ENCODE measurements at regions not wholly inside any gene's neighbourhood (a gene's known extent, or its start where the extent isn't known, plus 50 kb on each side); places are given as distances from the start of the nearest gene placed in this dataset.

DNA sequence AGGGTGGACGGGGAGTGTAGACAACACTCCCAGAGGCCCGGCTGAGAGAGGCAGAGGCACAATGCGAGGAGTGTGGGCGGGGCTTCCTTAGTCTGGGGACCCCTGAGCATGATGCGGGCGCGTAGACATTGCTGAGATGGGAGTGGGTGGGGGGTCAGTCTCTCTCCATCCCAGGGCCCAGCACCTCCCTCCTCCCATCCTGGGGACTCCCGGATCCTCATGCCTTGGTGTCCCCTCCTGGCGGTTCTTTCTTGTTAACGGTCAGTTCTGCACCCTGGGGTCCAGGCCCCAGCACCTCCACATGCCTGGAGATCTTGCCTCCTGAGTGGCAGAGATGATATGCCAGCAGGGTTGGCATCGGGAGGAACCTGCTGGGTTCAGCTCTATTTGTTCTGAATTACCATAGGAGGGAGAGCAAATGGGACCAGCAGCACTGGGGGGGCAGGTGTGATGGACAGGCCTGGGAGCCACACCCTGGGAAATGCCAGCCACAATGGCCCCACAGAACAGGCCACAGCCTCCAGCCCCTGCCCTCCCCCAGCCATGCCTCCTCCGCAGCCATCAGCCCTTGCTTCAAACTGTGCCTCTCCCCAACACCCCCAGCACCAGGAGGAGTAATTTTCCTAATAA, 55.7 kb downstream of the RTL6 start:
- no peak for DNase-seq

DNA sequence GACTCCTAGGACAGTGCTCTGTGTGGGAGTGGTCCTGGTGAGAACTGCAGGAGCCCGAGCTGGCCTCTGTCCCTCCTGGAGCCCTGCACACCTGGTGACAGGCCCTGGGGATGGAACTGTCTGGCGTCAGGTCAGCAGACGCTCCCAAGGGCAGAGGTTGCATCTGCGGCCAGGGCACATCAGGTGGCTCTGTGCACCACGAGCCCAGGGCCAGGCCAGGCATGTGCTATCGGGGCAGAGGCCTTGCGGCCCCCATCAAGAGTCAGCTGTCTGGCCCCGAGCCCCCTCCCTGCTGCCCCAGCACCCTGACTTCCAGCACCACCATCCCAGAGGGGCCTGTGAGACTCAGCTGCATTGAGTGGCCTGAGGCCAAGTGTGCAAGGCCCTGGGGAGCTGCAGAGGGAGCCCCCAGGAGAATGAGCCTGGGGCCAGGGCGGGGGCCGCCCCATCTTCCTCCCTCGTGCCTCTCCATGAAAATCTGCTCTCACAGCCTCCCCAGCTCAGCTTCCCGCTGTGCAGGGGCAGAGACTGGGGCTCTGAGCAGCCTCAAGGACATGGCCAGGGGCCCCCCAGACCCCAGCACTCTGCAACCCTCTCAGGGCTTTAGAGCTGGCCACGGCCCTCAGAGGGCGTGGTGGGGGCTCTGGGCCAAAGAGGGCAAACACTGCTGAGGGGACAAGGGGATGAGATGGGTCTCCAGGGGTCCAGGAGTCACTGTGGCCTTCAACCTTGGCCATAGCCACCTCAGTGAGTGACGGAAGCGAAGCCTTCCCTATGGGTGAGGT, 56.4 kb downstream of the RTL6 start:
- DNase-seq: no peak

DNA sequence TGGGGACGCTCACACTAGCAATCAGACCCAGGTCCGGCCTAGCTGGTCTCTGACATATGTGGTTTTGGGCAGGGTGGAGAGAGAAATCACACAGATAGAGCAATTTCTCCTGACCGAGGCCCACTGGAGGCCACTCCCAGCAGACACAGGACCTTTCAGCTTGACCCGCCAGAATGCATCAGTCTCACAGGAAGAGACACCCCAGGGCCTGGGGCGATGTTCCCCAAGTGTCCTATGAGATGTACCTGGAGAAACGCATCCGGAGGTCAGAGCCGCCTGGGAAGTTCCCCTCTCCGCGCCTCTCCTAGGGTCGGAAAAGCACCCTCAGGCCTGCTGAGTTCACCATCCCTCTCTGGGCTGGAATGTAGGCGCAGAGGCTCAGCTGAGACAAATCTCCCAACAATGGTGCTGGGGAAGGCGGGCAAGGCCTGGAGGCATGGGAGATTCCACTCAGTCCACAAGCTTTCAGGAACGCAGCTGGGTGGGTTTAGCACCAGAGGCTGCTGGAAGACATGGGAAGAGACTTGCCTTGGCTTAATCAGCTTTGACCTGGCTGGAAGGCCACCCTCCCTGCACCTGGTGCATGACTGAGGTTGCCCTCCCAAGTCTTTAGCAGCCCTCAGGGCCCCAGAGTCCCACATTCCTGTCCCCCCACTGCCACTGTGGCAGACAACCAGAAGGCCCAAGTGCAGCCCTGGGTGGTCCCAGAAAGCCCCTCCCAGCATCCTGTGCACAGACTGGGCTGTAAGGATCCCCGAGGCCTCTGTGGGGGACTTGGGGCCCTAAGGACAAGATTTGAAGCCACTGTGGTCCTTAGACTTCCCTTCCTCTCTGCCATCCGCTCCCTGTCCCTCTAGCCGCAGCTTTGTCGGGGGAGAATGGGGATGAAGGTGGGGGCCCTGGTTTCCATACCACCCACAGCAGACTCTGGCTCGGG, 57.5 kb downstream of the RTL6 start:
- DNase-seq: no peak

DNA sequence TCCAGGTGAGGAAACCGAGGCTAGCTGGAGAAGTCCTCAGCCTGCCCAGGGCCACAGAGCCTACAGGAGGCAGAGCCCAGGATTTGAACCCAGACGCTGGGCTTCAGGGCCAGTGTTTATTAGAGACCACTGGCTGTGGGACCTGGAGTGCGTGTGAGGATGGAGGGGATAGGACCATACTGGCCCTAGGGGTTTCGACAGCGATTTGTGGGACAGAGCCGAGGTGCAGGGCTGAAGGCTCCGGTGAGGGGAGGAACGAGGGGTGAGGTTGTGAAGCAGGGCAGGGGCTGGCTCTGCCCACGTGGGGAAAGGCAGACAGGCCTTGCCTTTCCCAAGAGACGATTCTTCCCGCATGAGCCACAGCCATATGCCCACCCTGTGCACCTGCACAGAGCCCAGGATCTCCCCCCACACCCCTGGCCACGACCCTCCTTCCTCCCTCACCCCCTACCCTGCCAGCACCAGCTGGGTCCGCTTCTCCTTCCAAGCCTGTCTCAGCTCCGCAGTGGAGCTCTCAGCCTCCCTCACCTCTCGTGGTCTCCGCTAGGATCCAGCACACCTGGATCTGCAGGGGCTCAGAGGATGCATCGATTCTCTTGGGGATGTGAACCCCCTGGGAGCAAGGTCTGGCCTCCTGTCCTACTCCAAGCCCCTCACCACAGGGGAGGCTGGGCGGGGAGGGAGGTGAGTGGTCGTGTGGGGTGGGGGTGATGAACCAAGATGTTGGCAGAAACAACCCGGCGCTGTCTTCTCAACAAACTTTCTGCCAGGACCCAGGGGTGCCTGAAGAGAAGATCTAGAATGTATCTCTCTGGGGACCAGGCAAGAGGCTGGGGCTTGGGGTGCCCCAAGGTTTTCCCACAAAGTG, 58.4 kb downstream of the RTL6 start:
- no peak for DNase-seq

DNA sequence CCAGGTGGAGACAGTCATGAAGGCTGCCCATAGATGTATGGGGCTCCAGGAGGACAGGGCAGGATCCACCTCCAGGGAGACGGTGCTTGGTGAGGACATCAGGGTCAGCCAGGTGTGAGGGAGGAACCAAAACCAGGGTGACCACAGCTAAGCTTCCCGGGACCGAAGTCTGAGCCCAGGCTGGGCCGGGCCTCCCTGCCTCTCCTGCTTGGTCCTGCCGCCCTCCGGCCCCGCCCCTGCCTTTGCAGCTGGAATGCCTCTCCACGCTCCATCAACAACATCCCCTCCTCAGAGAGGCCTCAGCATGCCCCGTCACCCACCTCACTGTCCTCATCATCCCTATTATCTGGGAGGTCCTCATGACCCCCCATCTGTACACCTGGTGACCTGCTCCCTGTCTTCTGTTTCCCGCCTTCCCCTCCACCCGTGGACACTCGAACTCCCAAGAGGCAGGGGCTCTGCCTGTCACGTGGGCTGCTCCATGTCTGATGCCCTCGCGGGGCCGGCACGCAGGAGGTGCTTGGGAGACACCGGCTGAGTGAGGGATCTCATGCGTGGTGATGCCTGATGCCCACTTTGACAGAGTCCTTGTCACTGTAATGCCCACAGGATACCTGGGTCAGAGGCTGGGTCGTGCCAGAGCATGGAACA, 59.4 kb downstream of the RTL6 start:
- DNase-seq: no peak

DNA sequence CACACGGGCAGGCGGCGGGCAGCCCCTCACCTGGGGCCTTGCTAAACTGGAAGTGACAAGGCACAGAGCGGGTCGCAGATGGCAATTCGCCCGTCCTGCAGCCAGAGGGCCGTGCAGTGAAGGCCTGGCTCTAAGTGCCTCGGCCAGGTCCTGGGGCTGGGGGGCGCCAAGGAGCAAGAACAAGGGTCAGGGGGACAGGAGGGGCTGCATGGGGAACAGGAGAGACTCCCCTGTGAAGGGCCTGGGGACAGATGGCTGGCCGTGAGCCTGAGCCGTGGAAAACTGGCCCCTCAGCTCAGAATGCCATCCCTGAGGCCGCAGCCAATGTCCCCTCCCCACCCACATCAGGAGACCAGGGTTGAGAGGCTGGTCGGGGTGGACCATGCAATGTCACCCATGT, 60.0 kb downstream of the RTL6 start:
- DNase-seq: no peak

DNA sequence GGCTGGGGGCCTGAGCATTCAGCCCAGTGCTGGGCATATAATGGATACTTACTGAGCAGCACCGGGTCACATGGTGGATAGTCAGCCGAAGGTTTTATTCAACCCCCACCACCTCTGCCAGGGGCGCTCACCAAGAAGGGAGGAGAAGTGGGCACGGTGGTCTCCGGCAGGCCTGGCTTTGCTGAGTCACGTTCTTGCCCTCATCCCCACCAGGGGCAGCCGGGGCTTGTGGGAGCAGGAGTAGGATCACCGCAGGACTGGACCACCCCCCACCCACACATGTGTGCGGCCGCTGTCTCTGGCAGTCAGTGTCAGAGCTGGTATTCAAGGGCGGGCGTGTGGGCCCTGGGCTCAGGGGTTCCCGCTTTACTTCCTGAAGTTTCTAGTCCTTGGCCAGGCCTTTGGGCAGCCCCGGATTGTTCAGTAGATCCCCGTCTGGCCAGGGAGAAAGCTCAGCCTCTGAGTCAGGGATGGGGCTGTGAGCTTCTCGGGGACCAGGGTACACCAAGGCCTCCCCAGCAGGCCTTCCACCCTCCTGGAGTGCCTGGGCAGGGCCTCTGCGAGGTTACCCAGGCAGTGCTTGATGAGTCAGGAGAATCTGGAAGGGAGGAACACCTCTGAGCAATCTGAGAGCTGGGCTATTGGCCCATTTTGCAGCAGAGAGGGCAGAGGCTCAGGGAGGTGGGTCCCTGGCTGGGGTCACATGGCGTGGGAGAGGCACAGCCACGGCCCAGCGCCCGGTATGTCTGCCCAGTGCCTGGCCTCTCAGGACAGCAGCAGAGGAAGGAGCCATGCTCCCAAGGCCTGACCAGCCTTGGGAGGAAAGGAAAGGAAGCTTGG, 60.6 kb downstream of the RTL6 start:
- no peak for DNase-seq

DNA sequence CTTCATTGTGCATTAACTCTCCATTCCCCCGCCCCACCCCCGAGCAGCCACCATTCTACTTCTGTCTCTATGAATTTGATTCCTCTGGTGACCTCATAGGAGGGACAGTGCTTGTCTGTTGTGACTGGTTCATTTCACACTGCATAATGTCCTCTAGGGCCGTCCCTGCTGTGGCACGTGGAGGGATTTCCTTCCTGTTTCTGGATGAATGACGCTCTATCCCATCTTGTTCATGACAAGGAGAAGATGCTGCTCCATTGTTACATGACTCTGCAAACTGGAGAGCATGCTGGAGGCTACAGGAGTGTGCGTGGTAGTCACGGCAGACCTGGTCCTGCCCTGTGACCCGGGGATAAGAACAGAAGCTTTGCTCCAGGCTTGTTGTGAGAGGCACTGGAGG, 61.3 kb downstream of the RTL6 start:
- no peak for DNase-seq

DNA sequence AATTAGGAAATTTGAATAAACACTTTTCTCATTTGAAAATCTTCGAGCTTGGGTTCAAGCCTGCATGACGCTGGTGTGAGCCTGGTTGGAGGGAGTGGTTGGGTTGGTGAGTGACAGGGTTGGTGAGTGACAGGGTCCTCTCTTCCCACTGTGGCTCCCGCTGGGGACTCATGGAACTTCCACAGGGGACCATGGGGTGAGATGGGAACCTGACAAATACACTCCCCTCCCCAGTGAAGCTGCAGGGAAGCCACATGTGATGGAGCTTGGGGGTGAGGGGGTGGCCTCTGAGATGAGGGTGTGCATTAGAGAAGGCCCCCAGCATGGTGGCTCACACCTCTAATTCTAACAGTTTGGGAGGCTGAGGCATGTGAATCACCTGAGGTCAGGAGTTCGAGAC, 66.8 kb downstream of the RTL6 start:
- no peak for DNase-seq

DNA sequence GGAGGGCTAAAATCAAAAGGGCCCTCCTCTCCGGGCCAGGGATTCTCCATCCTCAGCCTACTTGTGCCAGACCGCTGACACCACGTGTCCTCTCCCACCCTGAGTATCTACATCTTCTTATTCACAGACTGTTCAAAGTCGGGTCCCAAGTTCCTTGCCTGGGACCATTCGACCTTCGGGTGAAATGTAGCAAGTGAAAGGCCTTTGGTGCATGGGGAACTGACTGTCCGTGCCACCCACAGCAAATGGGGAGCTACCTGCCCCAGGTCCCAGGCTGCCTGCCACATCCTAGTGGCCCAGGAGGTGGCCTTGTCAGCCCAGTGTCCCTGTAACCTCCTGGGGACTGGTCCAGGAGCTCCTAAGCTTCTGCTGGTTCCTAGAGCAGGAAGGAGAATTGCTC, 67.3 kb downstream of the RTL6 start:
- DNase-seq: no peak

DNA sequence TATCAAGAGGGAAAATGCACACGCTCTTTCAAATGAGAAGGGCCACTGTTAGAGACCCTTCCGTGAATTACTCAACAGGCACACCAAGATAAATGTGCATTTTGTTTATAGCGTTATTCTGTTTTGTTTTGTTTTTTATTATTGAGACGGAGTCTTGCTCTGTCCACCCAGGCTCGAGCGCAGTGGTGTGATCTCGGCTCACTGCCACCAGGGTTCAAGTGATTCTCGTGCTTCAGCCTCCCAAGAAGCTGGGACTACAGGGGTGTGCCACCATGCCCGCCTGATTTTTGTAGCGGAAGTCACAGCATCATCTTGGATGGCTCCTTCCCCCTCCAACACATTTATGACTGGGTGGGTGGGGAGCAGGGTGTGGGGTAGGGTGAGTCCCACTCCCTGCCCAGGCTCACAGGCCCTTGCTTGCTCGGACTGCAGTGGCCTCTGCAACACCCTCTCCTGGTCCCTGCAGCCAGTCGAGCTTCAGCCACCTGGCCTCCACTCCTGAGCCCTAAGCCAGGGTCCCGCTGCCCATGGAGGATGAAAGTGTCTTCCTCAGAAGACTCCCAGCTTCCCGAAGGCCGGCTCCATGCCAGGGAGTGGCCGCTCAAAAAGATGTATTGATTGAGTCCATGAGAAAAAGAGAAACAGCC, 68.0 kb downstream of the RTL6 start:
- DNase-seq: no peak

DNA sequence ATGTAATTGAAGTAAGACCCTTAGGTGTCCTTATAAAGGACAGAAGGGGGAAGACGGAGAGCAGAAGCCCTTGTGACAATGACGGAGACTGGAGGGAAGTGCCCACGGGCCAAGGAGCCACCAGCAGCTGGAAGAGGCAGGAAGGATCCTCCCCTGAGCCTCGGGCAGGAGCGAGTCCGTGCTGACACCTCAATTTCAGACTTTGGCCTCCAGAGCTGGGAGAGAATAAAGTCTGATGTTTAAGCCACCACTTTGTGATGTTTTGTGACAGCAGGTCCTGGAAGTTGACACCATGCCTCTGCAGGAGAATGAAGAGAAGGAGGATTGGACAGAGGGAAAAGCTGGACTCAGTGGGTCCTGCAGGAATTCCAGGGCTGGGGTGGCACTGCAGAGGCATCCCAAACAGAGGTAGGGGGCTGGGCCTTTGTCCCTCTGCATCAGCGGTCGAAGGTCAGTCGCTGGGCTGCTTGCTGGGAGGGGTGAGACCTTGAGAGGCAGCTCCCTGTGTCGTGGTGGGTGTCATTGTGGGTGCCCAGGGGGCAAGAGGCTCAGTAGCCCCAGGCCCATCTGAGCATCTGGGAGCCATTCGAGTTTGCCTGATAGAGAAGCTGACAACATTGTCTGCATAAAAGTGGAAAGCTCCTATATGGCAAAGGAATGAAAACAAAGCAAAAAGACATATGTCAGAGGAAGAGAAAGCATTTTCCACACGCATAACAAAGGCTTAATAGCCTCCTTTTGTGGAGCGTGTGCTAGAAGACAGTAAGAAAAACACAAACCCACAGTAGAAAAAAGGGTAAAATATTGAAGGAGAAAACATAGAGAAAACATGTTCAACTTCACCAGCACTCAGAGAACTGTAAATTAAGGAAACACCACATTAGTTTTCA, 68.8 kb downstream of the RTL6 start:
- DNase-seq: no peak

DNA sequence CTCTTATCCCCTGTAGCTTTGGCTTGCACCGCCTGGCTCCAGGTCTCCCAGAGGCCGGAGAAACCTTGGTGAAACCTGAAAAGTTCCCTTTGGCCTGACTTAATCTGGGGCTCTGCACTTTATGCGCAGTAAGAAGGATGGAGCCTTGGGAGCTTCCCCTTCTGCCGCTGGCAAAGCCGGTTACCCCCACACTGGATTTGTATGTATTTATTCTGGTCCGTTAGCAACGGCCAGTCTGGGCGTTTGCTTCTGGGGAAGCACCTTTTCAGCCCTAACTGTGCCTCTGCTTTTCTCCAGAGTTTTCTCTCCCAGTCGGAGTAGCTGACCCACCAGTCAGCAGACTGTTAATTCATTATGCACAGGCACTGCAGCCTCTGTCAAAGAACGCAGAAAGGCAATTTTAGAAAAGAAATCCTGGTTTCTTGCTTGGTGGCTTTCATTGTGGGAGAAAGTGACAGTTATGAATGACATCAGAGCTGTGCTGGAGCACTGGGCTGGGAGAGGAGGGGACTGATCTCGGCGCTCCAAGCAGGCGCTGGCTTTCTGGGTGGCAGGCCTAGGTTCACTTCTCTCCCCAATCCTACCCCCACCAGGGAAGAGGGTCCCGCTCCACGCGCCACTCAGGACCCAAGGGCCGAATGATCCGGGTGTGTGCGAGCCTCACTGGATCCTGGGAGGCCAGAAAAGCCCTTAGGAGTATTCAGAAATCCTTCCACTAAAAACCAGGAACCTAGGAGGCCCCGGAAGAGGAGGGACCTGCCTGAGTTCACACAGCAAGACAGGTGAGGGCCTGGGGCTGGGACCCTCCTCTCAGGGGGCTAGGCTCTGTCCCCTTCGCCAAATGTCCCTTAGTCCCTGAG, 70.2 kb downstream of the RTL6 start:
- no peak for DNase-seq

DNA sequence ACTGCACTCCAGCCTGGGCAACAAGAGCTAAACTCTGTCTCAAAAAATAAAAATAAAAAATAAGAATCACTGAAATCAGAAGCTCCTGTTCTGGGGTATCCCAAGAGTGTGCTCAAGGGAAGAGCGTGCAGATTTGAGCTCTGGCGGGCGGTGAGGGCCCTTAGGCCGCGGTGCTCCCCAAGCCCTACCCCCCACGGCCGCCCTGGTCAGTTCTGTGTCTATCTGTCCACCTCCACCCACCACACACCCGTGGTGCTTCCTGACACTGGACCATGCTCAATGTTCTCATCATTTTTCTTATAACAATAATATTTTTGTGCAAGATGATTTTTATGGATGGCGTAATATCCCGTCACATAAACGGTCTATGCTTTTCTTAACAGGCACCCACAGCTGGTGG, 71.1 kb downstream of the RTL6 start:
- no peak for DNase-seq

DNA sequence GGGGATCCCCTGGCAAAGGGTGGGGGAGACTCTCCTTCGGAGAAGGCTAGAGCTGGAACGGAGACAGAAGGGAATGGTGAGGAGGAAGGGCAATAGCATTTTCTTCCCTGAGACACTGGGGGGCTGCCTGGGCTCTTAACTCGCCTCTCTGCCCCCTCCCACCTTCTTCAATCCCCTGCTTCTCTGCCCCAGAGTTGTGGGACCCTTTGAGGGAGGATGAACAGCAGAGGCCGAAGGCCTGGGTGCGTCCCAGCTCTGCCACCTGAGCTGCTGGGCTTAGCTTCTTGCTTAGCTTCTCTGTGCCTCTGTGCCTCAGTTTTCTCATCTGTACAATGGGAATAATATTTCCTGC, 72.4 kb downstream of the RTL6 start:
- DNase-seq: no peak

DNA sequence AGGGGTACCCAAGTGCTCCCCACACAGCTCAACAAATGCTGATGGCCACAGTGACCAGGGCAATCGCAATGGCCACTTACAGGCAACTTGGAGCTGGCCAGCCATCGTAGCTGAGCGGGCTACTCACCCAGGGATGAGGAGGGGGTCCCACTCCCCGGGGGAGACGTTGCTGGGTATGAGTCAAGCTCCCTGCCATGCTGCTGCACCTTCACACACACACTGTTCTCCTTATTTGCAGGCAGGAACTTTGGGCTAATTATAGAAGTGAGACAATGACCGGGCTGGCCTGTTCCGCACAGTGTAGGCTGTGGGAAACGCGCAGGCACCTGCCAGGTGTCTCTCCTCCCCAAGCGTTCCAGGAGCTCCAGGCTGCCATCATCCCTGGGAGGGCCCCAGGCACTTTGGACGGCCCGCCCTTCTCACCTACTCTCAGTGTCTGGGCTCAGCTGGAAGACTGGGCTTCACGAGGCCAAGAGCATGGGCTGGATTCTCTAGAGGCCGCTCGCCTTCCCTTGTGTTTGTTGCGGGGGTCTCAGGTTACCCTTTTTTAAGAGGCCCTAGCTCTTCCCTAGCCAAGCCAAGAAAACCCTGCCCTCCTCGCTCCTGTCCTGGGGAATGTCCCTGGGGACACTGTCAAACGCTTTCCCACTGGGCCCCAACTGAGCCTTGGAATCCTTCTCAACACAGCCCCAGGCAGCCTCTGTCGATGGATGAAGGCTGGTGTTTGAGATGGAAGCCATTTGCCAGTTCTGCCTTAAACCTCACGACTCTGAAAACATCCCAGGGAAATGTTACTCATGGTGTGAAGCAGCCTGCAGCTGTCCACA, 73.0 kb downstream of the RTL6 start:
- no peak for DNase-seq

DNA sequence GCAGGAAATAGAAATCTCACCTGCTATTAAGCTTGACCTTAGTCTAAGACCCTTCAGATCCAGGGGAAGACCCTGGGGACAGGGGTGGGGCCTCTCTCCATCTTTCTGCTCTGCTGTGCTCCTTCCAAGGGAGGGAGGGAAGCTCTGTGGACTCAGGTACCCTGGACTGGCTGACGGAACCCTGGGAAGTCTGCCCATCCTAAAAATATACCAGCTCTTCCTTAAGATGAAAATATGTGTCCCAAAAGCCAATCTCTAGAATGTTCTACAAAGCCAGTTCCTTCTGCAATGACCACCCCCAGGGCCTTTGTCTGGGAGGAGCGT, 73.7 kb downstream of the RTL6 start:
- DNase-seq: no peak
